ENCODE measurements at regions not wholly inside any gene's neighbourhood (a gene's known extent, or its start where the extent isn't known, plus 50 kb on each side); places are given as distances from the start of the nearest gene placed in this dataset.
"Not testable (repeated sequence)": the region's sequence is repeated elsewhere in the genome, so short reads cannot be mapped to it uniquely, and the experiment has no call there.

DNA sequence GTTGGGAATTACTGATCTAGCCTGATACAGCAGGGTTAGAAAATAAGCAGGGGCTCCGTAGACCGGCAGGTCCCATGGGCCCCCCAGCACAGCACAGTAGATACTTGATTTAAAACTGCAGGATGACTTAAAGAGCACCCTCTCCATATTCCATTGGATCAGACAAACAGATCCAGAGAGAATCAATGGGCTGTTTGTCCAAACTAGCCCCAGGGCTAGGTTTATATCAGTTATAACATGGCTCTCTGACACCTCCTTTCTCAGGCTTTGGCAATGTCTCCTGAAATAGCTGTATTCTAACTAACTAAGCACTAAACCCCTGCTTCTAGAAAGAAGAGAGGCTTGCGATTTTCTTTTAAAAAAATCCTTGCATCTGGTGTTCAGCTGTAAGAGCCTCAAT is 100.4 kb upstream of the GALNT18 start:
- no peak for TF ChIP-seq POLR2AphosphoS5 (IDR thresholded peaks at IDR 0.05; ENCODE audit: borderline replicate concordance, low read depth, low read length)
- no peak for TF ChIP-seq EZH2 (IDR thresholded peaks at IDR 0.05)
- no peak for TF ChIP-seq FOXP2 (optimal IDR thresholded peaks at IDR 0.05; ENCODE audit: control extremely low read depth, extremely low read length, insufficient read depth)

DNA sequence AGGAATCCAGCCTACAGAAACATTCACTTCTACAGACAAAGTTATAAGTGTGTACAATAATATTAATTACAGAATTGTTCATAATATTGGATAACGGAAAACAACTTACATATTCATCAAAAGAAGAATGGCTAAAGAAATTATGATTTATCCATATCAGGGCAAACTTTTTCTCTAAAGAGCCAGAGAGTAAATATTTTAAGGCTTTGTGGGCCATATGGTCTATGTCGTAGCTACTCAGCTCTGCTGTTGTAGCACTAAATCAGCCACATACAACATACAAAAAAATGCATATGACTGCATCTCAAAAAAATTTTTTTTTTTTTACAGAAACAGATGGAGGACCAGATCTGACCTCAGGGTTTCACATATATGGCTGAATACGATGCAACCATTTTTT is 96.7 kb upstream of the GALNT18 start:
- DNase-seq (ENCODE audit: low read depth, low spot score) = no peak
- Histone ChIP-seq H3K9ac (ENCODE audit: insufficient read length) (no peak overlapping the region), H3K9me3 (ENCODE audit: low read depth, low read length) (no peaks in the 10 kb centered on the region), H3K36me3 (ENCODE audit: insufficient read depth, low read length) (no peaks in the 10 kb centered on the region), H3K27ac (no peak overlapping the region), H3K4me3 (no peak overlapping the region)
- TF ChIP-seq FOXP2 (optimal IDR thresholded peaks at IDR 0.05; ENCODE audit: control extremely low read depth, extremely low read length, insufficient read depth) (no peak), POLR2AphosphoS5 (IDR thresholded peaks at IDR 0.05; ENCODE audit: borderline replicate concordance, low read depth, low read length) (no peak), EZH2 (IDR thresholded peaks at IDR 0.05) (no peak)

More for the DNA sequence above, 100.4 kb upstream of the GALNT18 start:
- Histone ChIP-seq H3K36me3 (ENCODE audit: insufficient read depth, low read length) (no peaks in the 10 kb centered on the region), H3K4me3 (no peak overlapping the region), H3K9ac (ENCODE audit: insufficient read length) (no peak overlapping the region), H3K9me3 (ENCODE audit: low read depth, low read length) (no peaks in the 10 kb centered on the region), H3K27ac (no peak overlapping the region)
- no peak for DNase-seq (ENCODE audit: low read depth, low spot score)

DNA sequence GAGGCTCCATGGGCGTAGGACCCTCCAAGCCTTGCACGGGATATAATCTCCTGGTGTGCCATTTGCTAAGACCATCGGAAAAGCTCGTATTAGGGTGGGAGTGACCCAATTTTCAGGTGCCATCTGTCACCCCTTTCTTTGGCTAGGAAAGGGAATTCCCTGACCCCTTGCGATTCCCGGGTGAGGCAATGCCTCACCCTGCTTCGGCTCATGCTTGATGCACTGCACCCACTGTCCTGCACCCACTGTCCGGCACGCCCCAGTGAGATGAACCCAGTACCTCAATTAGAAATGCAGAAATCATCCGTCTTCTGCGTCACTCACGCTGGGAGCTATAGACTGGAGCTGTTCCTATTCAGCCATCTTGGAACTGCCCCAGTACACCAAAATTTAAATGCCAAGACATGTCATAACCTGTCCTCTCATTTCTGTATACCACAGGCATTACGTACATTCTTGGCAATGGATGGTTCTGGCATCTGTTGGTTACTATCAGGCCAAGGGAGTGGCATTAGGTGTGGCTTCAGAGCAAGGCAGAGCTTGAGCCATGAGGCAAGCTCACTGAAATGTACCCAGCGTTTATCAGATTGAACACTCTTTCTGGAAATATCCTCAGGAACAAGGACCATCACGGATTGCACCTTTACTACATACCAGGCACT is 95.4 kb upstream of the GALNT18 start:
- no peak overlapping the region for H3K27ac ChIP-seq
- H3K4me3 ChIP-seq = no peak overlapping the region
- no peak for DNase-seq (ENCODE audit: low read depth, low spot score)
- H3K9me3 ChIP-seq (ENCODE audit: low read depth, low read length) = no peaks in the 10 kb centered on the region
- H3K36me3 ChIP-seq (ENCODE audit: insufficient read depth, low read length) = no peaks in the 10 kb centered on the region
- no peak for TF ChIP-seq FOXP2 (optimal IDR thresholded peaks at IDR 0.05; ENCODE audit: control extremely low read depth, extremely low read length, insufficient read depth)
- no peak for TF ChIP-seq EZH2 (IDR thresholded peaks at IDR 0.05)
- no peak for TF ChIP-seq POLR2AphosphoS5 (IDR thresholded peaks at IDR 0.05; ENCODE audit: borderline replicate concordance, low read depth, low read length)
- H3K9ac ChIP-seq (ENCODE audit: insufficient read length) = no peak overlapping the region

DNA sequence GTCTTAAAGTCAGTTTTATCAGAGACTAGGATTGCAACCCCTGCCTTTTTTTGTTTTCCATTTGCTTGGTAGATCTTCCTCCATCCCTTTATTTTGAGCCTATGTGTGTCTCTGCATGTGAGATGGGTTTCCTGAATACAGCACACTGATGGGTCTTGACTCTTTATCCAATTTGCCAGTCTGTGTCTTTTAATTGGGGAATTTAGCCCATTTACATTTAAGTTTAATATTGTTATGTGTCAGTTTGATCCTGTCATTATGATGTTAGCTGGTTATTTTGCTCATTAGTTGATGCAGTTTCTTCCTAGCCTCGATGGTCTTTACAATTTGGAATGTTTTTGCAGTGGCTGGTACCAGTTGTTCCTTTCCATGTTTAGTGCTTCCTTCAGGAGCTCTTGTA is 93.3 kb upstream of the GALNT18 start:
- not testable (repeated sequence) for H3K9ac ChIP-seq (ENCODE audit: insufficient read length); H3K4me3 ChIP-seq; DNase-seq (ENCODE audit: low read depth, low spot score)

DNA sequence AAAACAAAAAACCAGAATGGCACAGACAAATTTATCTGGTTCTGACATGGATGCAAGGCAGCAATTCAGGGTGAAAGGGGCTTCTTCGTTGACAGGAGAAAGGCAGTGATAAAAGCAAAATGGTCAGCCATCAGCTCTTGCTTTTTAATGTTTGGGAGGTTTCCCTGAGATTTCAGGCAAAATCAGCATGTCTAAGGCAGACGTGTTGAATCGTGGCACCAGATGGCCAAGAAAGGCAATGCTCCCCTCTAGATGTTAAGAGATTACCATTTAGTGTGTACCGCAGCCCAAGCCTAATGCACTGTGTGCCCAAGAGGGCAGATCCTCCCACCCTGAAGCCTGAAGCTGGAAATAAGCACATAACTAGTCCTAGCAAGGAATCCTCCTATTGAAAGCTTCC is 88.8 kb upstream of the GALNT18 start:
- no peaks in the 10 kb centered on the region for H3K9me3 ChIP-seq (ENCODE audit: low read depth, low read length)
- no peak for DNase-seq (ENCODE audit: low read depth, low spot score)
- H3K4me3 ChIP-seq = no peak overlapping the region
- H3K27ac ChIP-seq = no peak overlapping the region
- H3K9ac ChIP-seq (ENCODE audit: insufficient read length) = no peak overlapping the region
- no peaks in the 10 kb centered on the region for H3K36me3 ChIP-seq (ENCODE audit: insufficient read depth, low read length)
- no peak for TF ChIP-seq EZH2 (IDR thresholded peaks at IDR 0.05)
- no peak for TF ChIP-seq FOXP2 (optimal IDR thresholded peaks at IDR 0.05; ENCODE audit: control extremely low read depth, extremely low read length, insufficient read depth)
- no peak for TF ChIP-seq POLR2AphosphoS5 (IDR thresholded peaks at IDR 0.05; ENCODE audit: borderline replicate concordance, low read depth, low read length)

More for the DNA sequence above, 93.3 kb upstream of the GALNT18 start:
- H3K27ac ChIP-seq; H3K9me3 ChIP-seq (ENCODE audit: low read depth, low read length); H3K36me3 ChIP-seq (ENCODE audit: insufficient read depth, low read length): not testable (repeated sequence)

DNA sequence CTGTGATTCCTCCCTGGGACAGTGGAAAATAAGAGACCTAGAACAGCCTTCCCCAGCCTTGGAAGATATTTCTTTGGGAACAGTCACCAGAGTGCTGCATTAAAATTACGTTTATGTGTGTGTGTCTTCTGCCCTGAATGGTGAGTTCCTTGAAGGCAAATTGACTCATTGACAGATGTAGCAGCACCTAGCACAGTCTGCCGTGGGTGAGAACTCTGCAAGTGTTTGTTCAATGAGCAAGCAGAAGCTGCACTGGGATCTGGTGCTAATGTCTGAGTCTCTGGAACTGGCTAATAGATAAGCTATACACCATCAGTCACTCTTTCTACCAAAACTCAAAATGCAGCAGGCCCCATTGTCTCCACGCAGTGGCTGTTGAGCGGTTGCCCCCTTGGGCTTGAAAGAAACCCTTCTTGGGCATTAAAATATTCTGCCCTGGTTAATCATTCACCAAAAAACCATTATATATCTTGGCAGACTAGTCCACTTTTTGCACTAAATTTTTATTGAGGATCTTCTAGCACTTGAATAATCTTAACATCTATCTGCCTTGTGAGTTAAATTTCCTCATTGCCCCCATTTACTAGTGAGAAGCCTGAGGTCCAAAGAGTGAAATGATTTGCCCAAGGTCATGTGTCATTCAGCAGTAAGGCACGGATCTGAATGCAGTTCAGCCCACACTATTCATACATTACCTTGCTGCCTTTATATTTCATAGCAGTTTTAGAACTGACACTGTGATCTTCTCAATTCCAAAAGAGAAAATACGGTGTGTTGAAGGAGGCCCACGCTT is 87.8 kb upstream of the GALNT18 start:
- no peak for TF ChIP-seq POLR2AphosphoS5 (IDR thresholded peaks at IDR 0.05; ENCODE audit: borderline replicate concordance, low read depth, low read length)
- TF ChIP-seq FOXP2 (optimal IDR thresholded peaks at IDR 0.05; ENCODE audit: control extremely low read depth, extremely low read length, insufficient read depth) = no peak
- no peak for TF ChIP-seq EZH2 (IDR thresholded peaks at IDR 0.05)
- H3K9me3 ChIP-seq (ENCODE audit: low read depth, low read length) = no peaks in the 10 kb centered on the region
- H3K4me3 ChIP-seq = no peak overlapping the region
- H3K27ac ChIP-seq = no peak overlapping the region
- H3K9ac ChIP-seq (ENCODE audit: insufficient read length) = no peak overlapping the region
- DNase-seq (ENCODE audit: low read depth, low spot score) = no peak
- H3K36me3 ChIP-seq (ENCODE audit: insufficient read depth, low read length) = no peaks in the 10 kb centered on the region

DNA sequence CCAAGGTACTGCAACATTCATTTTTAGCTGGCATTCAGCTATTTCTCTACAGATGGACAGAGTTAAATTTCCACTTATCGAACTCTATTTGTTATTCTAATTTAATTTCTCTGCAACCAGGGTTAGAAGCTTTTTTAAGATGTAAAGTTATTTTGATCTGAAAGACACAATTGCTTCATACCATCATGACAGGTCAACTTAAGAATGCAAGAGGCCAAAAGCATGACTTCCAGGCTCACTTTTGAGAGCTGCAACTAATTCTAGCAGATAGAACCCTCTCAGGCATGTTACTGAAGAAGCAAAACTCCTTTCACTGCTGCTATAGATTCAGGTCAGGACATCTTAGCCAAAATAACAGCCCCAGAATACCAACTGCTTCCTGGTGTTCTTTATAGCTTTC is 86.5 kb upstream of the GALNT18 start:
- Histone ChIP-seq H3K36me3 (ENCODE audit: insufficient read depth, low read length) (no peaks in the 10 kb centered on the region), H3K9me3 (ENCODE audit: low read depth, low read length) (no peaks in the 10 kb centered on the region), H3K9ac (ENCODE audit: insufficient read length) (no peak overlapping the region), H3K4me3 (no peak overlapping the region), H3K27ac (no peak overlapping the region)
- TF ChIP-seq FOXP2 (optimal IDR thresholded peaks at IDR 0.05; ENCODE audit: control extremely low read depth, extremely low read length, insufficient read depth) (no peak), EZH2 (IDR thresholded peaks at IDR 0.05) (no peak), POLR2AphosphoS5 (IDR thresholded peaks at IDR 0.05; ENCODE audit: borderline replicate concordance, low read depth, low read length) (no peak)
- DNase-seq (ENCODE audit: low read depth, low spot score) = no peak

DNA sequence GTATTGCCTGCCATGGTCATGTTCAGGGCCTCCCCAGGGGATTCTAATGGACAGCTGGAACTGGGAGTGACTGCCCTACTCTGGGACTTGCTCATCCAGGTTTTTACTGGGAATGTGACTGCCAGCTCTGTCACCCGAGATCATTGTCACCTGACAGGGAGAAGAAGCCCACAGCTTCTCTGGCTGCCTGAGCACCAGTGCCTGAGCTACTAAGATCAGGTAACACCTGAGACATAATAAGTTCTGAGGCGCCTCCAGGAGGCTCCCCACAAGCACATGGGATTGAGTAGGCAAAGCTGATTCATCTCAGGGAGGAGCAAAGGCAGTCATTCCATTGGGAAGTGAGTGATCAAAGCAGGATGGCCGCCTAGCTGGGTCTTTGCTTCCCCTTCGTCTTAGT is 84.2 kb upstream of the GALNT18 start:
- TF ChIP-seq EZH2 (IDR thresholded peaks at IDR 0.05) (no peak), POLR2AphosphoS5 (IDR thresholded peaks at IDR 0.05; ENCODE audit: borderline replicate concordance, low read depth, low read length) (no peak)
- Histone ChIP-seq H3K27ac (no peak overlapping the region), H3K9ac (ENCODE audit: insufficient read length) (no peak overlapping the region), H3K9me3 (ENCODE audit: low read depth, low read length) (no peaks in the 10 kb centered on the region), H3K4me3 (no peak overlapping the region), H3K36me3 (ENCODE audit: insufficient read depth, low read length) (no peaks in the 10 kb centered on the region)
- no peak for DNase-seq (ENCODE audit: low read depth, low spot score)

DNA sequence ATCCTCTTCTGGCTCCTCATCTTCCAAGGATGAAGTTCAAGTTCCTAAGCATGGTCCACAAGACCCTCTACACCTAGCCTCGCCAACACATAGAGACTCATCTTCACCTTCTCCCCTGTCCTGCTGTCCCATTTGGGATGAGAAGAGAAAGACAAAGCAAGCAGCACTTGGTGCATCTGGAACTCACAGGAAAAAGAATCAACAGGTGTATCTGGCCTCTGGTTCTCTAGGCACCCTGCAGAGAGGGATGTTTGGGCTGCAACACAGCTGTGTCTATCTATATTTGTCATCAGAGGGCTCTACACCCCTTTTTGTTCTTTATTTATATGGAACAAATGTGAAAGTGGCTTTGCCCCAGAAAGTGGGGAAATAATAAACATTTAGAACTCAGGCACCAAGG is 82.1 kb upstream of the GALNT18 start:
- TF ChIP-seq FOXP2 (optimal IDR thresholded peaks at IDR 0.05; ENCODE audit: control extremely low read depth, extremely low read length, insufficient read depth) (no peak), POLR2AphosphoS5 (IDR thresholded peaks at IDR 0.05; ENCODE audit: borderline replicate concordance, low read depth, low read length) (no peak), EZH2 (IDR thresholded peaks at IDR 0.05) (no peak)
- H3K4me3 ChIP-seq = no peak overlapping the region
- no peak overlapping the region for H3K9ac ChIP-seq (ENCODE audit: insufficient read length)
- no peak overlapping the region for H3K27ac ChIP-seq
- H3K9me3 ChIP-seq (ENCODE audit: low read depth, low read length) = no peaks in the 10 kb centered on the region
- no peak for DNase-seq (ENCODE audit: low read depth, low spot score)
- no peaks in the 10 kb centered on the region for H3K36me3 ChIP-seq (ENCODE audit: insufficient read depth, low read length)

Measured in SK-N-MC (cell line).